ENCODE measurements at regions not wholly inside any gene's neighbourhood (a gene's known extent, or its start where the extent isn't known, plus 50 kb on each side); places are given as distances from the start of the nearest gene placed in this dataset.
"Not testable (repeated sequence)": the region's sequence is repeated elsewhere in the genome, so short reads cannot be mapped to it uniquely, and the experiment has no call there.

DNA sequence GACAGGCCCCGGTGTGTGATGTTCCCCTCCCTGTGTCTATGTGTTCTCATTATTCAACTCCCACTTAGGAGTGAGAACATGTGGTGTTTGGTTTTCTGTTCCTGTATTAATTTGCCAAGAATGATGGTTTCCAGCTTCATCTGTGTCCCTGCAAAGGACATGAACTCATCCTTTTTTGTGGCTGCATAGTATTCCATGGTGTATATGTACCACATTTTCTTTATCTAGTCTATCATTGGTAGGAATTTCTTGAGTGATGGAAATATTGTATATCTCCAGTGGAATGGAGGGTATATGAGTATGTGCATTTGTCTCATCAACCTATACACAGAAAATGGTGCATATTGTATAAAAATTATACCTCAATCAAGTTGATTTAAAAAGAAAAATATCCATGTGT is 159.3 kb downstream of the REEP3 start:
- TF ChIP-seq CTCF (IDR thresholded peaks at IDR 0.05; ENCODE audit: insufficient read depth, low read length, poor library complexity, severe bottlenecking); EZH2phosphoT487 (conservative IDR thresholded peaks at IDR 0.05; ENCODE audit: low read length): not testable (repeated sequence)
